ENCODE measurements at regions not wholly inside any gene's neighbourhood (a gene's known extent, or its start where the extent isn't known, plus 50 kb on each side); places are given as distances from the start of the nearest gene placed in this dataset.
"Not testable (repeated sequence)": the region's sequence is repeated elsewhere in the genome, so short reads cannot be mapped to it uniquely, and the experiment has no call there.

- DNase-seq (ENCODE audit: low read depth in 4 of 4, low spot score in 3 of 4), result no peak
These were observed 342.7 kb upstream of the USP9Y start for GRCh38 chrY:12358337-12358736.

- peak in 3 of 4 donors; percentile 1 to 12 (median 2) for DNase-seq (ENCODE audit: low read depth in 4 of 4, low spot score in 3 of 4)
These were observed 341.2 kb upstream of the USP9Y start for GRCh38 chrY:12359867-12360266.

GRCh38 chrY:12360496-12360895 is 340.5 kb upstream of the USP9Y start:
- no peak for DNase-seq (ENCODE audit: low read depth in 4 of 4, low spot score in 3 of 4)

GRCh38 chrY:12365311-12365910 is 335.6 kb upstream of the USP9Y start:
- no peak for DNase-seq (ENCODE audit: low read depth in 4 of 4, low spot score in 3 of 4)

GRCh38 chrY:12374588-12374987 is 326.4 kb upstream of the USP9Y start:
- DNase-seq (ENCODE audit: low read depth in 4 of 4, low spot score in 3 of 4), result not testable (repeated sequence)

GRCh38 chrY:12391655-12392559 is 309.1 kb upstream of the USP9Y start:
- not testable (repeated sequence) for DNase-seq (ENCODE audit: low read depth in 4 of 4, low spot score in 3 of 4)

GRCh38 chrY:12393190-12393589 is 307.8 kb upstream of the USP9Y start:
- no peak for DNase-seq (ENCODE audit: low read depth in 4 of 4, low spot score in 3 of 4)

- not testable (repeated sequence) for DNase-seq (ENCODE audit: low read depth in 4 of 4, low spot score in 3 of 4)
These were observed 305.5 kb upstream of the USP9Y start for GRCh38 chrY:12395381-12396120.

GRCh38 chrY:12403916-12404315 is 297.1 kb upstream of the USP9Y start:
- no peak for DNase-seq (ENCODE audit: low read depth in 4 of 4, low spot score in 3 of 4)

- no peak for DNase-seq (ENCODE audit: low read depth in 4 of 4, low spot score in 3 of 4)
These were observed 292.8 kb upstream of the USP9Y start for GRCh38 chrY:12408236-12408635.

GRCh38 chrY:12410696-12411095 is 290.3 kb upstream of the USP9Y start:
- no peak for DNase-seq (ENCODE audit: low read depth in 4 of 4, low spot score in 3 of 4)

- peak; percentile 5 to 29 (median 14) for DNase-seq (ENCODE audit: low read depth in 4 of 4, low spot score in 3 of 4)
These were observed 279.8 kb upstream of the USP9Y start for GRCh38 chrY:12421072-12421787.

GRCh38 chrY:12421788-12422124 is 279.3 kb upstream of the USP9Y start:
- DNase-seq (ENCODE audit: low read depth in 4 of 4, low spot score in 3 of 4), result peak in 1 of 4 donors; percentile 0

- no peak for DNase-seq (ENCODE audit: low read depth in 4 of 4, low spot score in 3 of 4)
These were observed 278.5 kb upstream of the USP9Y start for GRCh38 chrY:12422536-12422935.

- no peak for DNase-seq (ENCODE audit: low read depth in 4 of 4, low spot score in 3 of 4)
These were observed 277.4 kb upstream of the USP9Y start for GRCh38 chrY:12423416-12424252.

GRCh38 chrY:12425506-12425905 is 275.5 kb upstream of the USP9Y start:
- DNase-seq (ENCODE audit: low read depth in 4 of 4, low spot score in 3 of 4), result no peak

GRCh38 chrY:12427361-12427760 is 273.7 kb upstream of the USP9Y start:
- no peak for DNase-seq (ENCODE audit: low read depth in 4 of 4, low spot score in 3 of 4)

GRCh38 chrY:12431546-12431945 is 269.5 kb upstream of the USP9Y start:
- no peak for DNase-seq (ENCODE audit: low read depth in 4 of 4, low spot score in 3 of 4)

- not testable (repeated sequence) for DNase-seq (ENCODE audit: low read depth in 4 of 4, low spot score in 3 of 4)
These were observed 262.2 kb upstream of the USP9Y start for GRCh38 chrY:12438823-12439222.

- DNase-seq (ENCODE audit: low read depth in 4 of 4, low spot score in 3 of 4), result no peak
These were observed 256.8 kb upstream of the USP9Y start for GRCh38 chrY:12444200-12444599.
